ENCODE measurements at regions not wholly inside any gene's neighbourhood (a gene's known extent, or its start where the extent isn't known, plus 50 kb on each side); places are given as distances from the start of the nearest gene placed in this dataset.

DNA sequence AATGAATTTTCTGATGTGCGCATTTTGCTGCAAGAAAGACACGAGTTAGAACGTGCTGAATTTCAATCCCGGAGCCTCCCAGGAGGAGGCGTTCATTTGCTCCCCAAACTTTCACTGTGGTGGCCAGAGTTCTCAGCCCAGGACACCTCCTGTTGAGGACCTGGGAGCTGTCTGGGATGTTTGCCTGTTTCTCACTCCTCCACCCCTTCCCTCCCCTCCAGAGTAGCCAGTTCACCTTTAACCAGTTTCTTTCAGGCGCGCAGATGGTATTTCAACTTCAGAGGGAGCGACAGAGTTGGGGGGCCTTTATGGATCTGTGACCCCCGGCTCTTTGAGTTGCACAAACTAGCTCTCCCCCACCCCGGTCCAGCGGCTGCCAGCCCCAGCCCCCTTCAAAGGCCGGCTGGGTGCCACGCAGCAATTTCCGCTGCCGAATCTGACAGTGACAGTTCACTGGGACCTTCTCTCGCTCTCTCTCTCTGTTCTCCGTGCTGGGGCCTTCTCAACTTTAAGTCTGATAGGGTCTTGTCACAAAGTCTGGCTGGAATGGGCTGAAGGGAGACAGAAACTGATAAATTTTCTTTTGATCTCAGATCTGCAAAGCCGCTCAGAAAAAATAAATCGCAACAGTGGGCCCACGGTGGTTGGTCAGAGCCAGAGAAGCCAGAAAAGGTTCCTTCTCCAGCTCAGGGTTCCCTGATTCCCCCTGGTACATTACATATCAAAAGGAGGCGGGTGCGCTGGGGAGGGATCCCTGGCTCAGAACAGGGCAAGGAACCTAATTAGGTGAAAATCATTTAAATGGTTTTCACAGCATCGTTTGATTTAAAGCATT is 100.0 kb upstream of the STX18 start:
- TF ChIP-seq, protein P1, sequence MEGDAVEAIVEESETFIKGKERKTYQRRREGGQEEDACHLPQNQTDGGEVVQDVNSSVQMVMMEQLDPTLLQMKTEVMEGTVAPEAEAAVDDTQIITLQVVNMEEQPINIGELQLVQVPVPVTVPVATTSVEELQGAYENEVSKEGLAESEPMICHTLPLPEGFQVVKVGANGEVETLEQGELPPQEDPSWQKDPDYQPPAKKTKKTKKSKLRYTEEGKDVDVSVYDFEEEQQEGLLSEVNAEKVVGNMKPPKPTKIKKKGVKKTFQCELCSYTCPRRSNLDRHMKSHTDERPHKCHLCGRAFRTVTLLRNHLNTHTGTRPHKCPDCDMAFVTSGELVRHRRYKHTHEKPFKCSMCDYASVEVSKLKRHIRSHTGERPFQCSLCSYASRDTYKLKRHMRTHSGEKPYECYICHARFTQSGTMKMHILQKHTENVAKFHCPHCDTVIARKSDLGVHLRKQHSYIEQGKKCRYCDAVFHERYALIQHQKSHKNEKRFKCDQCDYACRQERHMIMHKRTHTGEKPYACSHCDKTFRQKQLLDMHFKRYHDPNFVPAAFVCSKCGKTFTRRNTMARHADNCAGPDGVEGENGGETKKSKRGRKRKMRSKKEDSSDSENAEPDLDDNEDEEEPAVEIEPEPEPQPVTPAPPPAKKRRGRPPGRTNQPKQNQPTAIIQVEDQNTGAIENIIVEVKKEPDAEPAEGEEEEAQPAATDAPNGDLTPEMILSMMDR (IDR thresholded peaks at IDR 0.05) = no peak
- ATAC-seq (ENCODE audit: low FRiP score) = no peak
- no peak for DNase-seq (ENCODE audit: low spot score)

DNA sequence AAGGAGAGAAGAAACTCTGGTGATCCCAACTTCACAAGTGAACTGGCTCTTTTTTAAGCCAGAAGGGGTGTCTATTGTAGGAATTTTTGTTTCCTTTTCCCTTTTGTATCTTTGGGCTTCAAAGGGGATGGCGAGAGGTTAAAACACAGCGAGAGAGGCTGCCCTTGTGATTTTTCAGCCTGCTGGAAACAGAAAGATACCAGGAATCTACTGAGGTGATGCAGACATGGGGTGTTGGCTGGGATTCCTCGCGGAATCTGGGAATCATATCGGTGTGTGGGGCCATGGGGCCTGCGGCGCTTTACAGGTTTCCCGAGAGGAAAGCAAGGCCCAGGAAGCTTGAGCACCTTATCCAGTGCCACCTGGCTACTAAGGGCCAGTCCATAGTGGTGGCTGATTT is 99.4 kb upstream of the STX18 start:
- no peak for ATAC-seq (ENCODE audit: low FRiP score)
- no peak for DNase-seq (ENCODE audit: low spot score)
- TF ChIP-seq, protein P1 (IDR thresholded peaks at IDR 0.05) = no peak

DNA sequence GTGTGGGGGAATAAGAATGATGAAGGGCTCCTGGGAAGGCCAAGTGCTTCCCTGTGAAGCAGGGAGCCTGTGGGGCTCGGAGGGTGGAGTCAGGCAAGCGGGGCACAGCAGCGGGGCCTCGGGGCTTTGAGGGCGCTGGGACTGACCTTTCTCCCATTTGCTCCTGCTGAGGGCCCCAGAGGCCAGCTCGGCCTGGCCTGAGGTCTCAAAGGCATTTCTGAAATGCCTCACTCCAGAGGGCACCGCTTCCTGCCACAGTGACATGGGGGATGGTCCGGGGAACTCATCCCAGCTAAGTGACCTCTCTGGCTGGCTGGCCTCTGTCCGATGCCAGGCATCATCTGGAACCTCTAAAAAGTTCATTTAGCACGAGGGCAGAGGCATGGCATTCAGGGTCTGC is 98.8 kb upstream of the STX18 start:
- TF ChIP-seq, protein P1 (IDR thresholded peaks at IDR 0.05) = no peak
- ATAC-seq (ENCODE audit: low FRiP score) = no peak
- no peak for DNase-seq (ENCODE audit: low spot score)

DNA sequence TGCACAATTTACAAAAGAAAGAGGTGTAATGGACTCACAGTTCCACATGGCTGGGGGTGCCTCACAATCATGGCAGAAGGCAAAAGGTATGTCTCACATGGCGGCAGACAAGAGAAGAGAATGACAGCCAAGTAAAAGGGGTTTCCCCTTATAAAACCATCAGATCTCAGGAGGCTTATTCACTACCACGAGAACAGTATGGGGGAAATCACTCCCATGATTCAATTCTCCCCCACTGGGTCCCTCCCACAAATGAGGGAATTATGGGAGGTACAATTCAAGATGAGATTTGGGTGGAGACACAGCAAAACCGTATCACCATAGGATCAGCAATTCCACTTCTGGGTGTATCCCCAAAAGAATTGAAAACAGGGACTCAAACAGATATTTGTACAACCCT is 97.5 kb upstream of the STX18 start:
- TF ChIP-seq, protein P1 (IDR thresholded peaks at IDR 0.05) = no peak
- ATAC-seq (ENCODE audit: low FRiP score) (no peak), DNase-seq (ENCODE audit: low spot score) (no peak)

DNA sequence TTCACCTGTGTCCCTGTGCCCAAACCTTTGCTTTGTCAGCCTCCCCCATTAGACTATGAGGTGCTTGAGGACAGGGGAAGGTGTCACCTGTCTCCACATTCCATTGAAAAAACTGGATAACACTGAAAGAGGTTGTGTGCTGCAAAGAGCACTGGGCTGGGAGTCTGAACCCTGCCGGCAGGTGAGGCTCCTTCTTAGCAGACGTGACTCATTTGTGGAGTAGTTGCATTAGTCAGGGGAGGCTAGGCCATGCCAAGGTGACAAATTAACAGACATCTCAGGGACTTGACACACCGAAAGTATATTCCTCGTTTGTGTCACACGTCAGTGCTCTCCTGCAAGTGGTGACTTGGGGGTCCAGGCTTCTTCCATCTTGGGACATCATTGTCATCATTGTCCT is 95.9 kb upstream of the STX18 start:
- TF ChIP-seq, protein P1 (IDR thresholded peaks at IDR 0.05) = no peak
- ATAC-seq (ENCODE audit: low FRiP score) (no peak), DNase-seq (ENCODE audit: low spot score) (no peak)

DNA sequence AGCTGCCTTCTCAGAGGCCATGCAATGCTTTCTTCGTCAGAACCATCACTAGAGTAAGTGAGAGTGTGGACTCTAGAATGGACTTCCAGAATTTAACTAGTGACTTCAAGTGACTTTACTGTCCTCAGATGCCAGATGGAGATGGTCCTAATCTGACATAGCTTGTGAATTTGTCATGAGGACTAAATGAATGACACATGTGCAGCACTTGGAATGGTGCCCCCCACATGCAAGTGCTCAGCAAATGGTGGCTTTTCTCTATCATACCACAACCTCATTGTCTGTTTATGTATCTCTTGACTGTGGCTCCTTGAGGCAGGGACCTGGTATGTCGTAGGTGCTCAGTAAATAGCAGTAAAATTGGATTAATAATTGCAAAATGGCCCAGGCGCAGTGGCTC is 91.6 kb upstream of the STX18 start:
- no peak for DNase-seq (ENCODE audit: low spot score)
- ATAC-seq (ENCODE audit: low FRiP score) = no peak
- TF ChIP-seq, protein P1 (IDR thresholded peaks at IDR 0.05) = no peak

DNA sequence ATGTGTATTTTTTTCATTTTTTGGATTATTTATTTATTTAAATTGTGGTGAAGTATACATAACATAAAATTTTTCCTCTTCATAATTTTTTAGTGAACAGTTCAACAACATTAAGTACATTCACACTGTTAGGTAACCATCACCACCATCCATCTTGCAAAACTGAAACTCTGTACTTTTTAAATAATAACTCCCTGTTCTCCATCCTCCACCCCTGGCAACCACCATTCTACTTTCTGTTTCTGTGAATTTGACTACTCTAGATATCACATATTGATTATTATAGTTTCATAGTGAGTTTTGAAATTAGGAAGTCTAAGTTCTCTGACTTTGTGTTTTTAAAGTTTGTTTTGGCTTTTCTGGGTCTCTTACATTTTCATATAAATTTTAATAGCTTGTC is 89.3 kb upstream of the STX18 start:
- DNase-seq (ENCODE audit: low spot score) (no peak), ATAC-seq (ENCODE audit: low FRiP score) (no peak)
- TF ChIP-seq, protein P1 (IDR thresholded peaks at IDR 0.05) = no peak

All from omental fat pad (tissue), 3 donors.